Activated CD8-positive, alpha-beta memory T cell treated with anti-CD3 and anti-CD28 coated beads, Interleukin-2, amount 10 ng/mL, durations not matched to agents 7 days and 5 days (primary cell): ENCODE measurements at regions not wholly inside any gene's neighbourhood (a gene's known extent, or its start where the extent isn't known, plus 50 kb on each side); places are given as distances from the start of the nearest gene placed in this dataset.
"Not testable (repeated sequence)": the region's sequence is repeated elsewhere in the genome, so short reads cannot be mapped to it uniquely, and the experiment has no call there.

ENCODE experiments used
- ATAC-seq: fragments of 150-1000 bp; cut with Tn5 transposase; one replicate; pipeline ENCODE4 v1.10.0; 2021; ENCODE audit warnings: moderate library complexity
- CTCF ChIA-PET: fragments of 350-600 bp; sonication (Branson Sonifier 250); formaldehyde crosslinking; loops from one replicate; lab custom pipeline; 2021; ENCODE audit warnings: antibody characterized with exemption; lab: Charles Lee
- DNase-seq: peaks from one replicate; pipeline ENCODE4 v3.0.0-alpha.2; 2020
- H3K27ac Mint-ChIP-seq: one replicate; pipeline ENCODE4 v1.8.0; 2021; ENCODE audit warnings: mild to moderate bottlenecking, mixed read lengths
- H3K27me3 Mint-ChIP-seq: one replicate; pipeline ENCODE4 v1.8.0; 2021; ENCODE audit warnings: mixed read lengths
- H3K36me3 Mint-ChIP-seq: one replicate; pipeline ENCODE4 v1.8.0; 2021; ENCODE audit warnings: mild to moderate bottlenecking, mixed read lengths
- H3K4me1 Mint-ChIP-seq: one replicate; pipeline ENCODE4 v1.8.0; 2021; ENCODE audit warnings: mixed read lengths
- H3K4me3 Mint-ChIP-seq: one replicate; pipeline ENCODE4 v1.8.0; 2021; ENCODE audit warnings: mild to moderate bottlenecking, moderate library complexity, mixed read lengths
- H3K9me3 Mint-ChIP-seq: one replicate; pipeline ENCODE4 v1.8.0; 2022; ENCODE audit warnings: low read depth, mixed read lengths

DNA sequence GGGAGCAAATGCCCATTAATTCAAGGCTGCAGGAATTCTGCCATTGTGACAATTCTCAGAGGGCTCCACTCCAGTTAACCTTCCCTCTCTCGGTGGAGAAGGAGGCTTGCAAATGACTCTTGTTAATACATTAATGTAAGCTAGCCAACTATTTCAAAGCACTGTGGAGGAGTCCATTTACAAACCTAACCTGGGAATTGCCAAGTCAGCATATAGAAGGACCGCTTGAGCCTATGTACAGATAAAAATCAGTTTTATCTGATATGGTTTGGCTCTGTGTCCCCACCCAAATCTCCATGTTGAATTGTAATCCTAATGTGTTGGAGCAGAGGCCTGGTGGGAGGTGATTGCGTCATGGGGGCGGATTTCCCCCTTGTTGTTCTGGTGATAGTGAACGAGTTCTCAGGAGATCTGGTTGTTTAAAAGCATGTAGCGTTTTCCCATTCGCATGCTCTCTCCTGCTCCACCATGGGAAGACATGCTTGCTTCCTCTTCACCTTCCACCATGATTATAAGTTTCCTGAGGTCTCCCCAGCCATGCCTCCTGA, 366.7 kb downstream of the LRATD1 start:
- CTCF ChIA-PET = no interaction called here
- H3K9me3 Mint-ChIP-seq = no peaks in the 10 kb centered on the region
- peaks cover 9% of the 10 kb centered on the region for H3K27me3 Mint-ChIP-seq
- DNase-seq (no peak), ATAC-seq (no peak)
- H3K36me3 Mint-ChIP-seq = no peaks in the 10 kb centered on the region
- H3K4me3 Mint-ChIP-seq = no peak overlapping the region
- H3K4me1 Mint-ChIP-seq = no peaks in the 10 kb centered on the region
- H3K27ac Mint-ChIP-seq = no peak overlapping the region

DNA sequence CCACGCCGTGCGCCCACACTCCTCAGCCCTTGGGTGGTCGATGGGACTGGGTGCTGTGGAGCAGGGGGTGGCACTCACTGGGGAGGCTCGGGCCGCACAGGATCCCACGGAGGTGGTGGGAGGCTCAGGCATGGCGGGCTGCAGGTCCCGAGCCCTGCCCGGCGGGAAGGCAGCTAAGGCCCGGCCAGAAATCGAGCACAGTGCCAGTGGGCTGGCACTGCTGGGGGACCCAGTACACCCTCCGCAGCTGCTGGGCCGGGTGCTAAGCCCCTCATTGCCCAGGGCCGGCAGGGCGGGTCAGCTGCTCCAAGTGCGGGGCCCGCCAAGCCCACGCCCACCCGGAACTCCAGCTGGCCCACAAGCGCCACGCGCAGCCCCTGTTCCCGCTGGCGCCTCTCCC, 370.0 kb downstream of the LRATD1 start:
- ATAC-seq, CTCF ChIA-PET, DNase-seq, H3K4me3 Mint-ChIP-seq, H3K9me3 Mint-ChIP-seq, H3K36me3 Mint-ChIP-seq, H3K27me3 Mint-ChIP-seq, H3K27ac Mint-ChIP-seq, H3K4me1 Mint-ChIP-seq: not testable (repeated sequence)

DNA sequence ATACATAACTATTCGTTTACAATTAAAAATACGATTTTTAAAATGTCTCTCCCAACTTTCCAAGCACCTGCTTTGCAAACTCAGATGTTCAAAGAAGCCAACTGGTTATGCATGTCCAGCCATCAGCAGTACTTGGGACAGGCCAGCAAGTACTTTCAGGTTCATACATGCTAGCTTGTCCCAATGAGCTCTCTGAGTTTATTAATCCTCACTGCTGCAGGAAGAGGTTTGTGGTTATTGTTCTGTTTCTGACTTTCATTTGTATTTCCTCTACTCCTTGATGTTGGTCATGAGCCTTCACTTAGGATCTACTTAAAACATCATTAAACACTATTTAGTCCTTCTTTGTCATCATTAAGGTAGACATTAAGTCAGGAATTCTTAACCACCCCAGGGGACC, 374.1 kb downstream of the LRATD1 start:
- H3K27ac Mint-ChIP-seq = no peak overlapping the region

DNA sequence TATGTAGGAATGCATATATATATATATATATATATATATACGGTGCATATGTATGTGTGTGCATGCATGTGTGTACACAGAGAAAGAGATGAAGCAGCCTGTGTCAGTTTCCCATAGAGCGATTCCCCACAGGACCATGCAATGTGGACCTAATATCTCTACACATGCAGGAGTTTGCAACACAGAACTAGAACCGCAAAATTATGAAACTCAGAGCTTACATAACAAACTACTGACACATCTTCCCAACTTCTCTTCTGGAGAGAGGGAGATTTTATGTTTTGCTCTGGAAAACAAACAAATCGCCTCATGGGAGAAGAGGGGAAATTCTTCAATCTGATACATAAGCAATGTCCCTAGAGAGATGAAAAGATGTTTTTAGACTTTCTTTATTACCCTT, 377.2 kb downstream of the LRATD1 start:
- H3K27ac Mint-ChIP-seq = no peak overlapping the region
- peaks cover 2% of the 10 kb centered on the region for H3K36me3 Mint-ChIP-seq
- CTCF ChIA-PET = no interaction called here
- DNase-seq = no peak
- H3K4me1 Mint-ChIP-seq = peaks cover 16% of the 10 kb centered on the region
- H3K9me3 Mint-ChIP-seq = peaks cover 7% of the 10 kb centered on the region
- peaks cover 12% of the 10 kb centered on the region for H3K27me3 Mint-ChIP-seq
- no peak for ATAC-seq
- no peak overlapping the region for H3K4me3 Mint-ChIP-seq

More for the DNA sequence above, 374.1 kb downstream of the LRATD1 start:
- H3K4me3 Mint-ChIP-seq = no peak overlapping the region
- H3K4me1 Mint-ChIP-seq = peaks cover 16% of the 10 kb centered on the region
- ATAC-seq (no peak), DNase-seq (no peak)
- CTCF ChIA-PET = no interaction called here
- H3K9me3 Mint-ChIP-seq = peaks cover 3% of the 10 kb centered on the region
- no peaks in the 10 kb centered on the region for H3K36me3 Mint-ChIP-seq
- H3K27me3 Mint-ChIP-seq = peaks cover 14% of the 10 kb centered on the region

DNA sequence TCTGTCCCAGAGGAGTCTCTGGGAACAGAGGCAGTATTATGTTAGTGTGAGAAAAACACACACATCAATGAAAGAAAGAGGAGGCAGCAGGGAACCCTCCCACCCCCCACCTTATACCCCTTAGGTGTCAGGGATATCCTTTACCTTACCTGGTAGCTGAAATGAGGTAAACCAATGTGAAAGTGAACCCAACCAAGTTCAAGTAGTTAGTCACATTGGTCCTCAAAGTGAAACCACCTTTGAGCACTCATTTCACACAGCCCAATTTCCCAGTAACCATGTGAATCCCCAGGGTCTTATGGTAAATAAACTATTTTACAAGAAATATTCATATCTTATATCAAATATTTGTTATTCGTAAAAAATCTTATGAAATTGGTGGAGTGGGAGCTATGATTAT, 377.8 kb downstream of the LRATD1 start:
- Mint-ChIP-seq H3K27ac (no peak overlapping the region), H3K36me3 (peaks cover 2% of the 10 kb centered on the region), H3K27me3 (peaks cover 12% of the 10 kb centered on the region), H3K4me3 (no peak overlapping the region), H3K4me1 (peaks cover 16% of the 10 kb centered on the region), H3K9me3 (peaks cover 7% of the 10 kb centered on the region)
- CTCF ChIA-PET = no interaction called here
- DNase-seq = no peak
- peak; percentile 55 for ATAC-seq

DNA sequence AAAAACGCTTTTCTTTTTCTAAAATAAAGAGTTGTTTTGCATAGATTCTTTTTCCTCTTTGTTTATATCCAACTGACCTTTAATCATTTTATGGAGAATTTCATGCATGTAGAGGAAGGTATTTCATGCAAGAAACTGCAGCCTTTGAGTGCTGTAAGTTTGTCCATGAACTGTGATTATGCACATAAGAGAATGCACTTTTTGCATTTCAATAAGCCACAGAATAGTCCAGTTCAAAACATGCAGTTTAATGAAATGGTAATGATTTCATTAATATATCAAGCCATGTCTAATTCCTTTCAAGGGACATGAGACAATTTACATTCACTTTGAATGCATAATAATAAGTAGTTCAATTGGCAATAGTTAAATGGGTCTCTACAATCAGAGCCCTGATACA, 386.3 kb downstream of the LRATD1 start:
- no peak for ATAC-seq
- H3K4me3 Mint-ChIP-seq = no peak overlapping the region
- CTCF ChIA-PET = no interaction called here
- no peak for DNase-seq
- peaks cover 15% of the 10 kb centered on the region for H3K27me3 Mint-ChIP-seq
- H3K27ac Mint-ChIP-seq = no peak overlapping the region
- H3K4me1 Mint-ChIP-seq = no peaks in the 10 kb centered on the region
- H3K36me3 Mint-ChIP-seq = no peaks in the 10 kb centered on the region
- no peaks in the 10 kb centered on the region for H3K9me3 Mint-ChIP-seq

DNA sequence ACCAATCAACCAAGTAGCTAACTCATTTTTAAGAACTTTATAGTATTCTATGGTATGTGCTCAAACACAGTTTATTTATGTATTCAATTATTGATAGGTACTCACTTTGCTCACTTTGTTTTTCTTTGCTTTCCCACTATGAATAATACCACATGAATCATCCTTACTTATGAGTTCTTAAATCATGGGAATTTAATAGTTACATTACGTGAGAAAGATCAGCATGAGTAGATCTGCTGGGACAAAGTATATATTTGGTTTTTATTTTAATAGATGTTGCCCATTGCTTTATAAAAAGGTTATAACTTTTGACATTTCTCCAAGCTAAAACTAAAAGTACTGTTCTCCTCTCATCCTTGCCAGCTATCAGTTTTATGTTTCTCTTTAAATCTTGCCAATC, 390.7 kb downstream of the LRATD1 start:
- DNase-seq (no peak), ATAC-seq (no peak)
- CTCF ChIA-PET = no interaction called here
- no peaks in the 10 kb centered on the region for H3K9me3 Mint-ChIP-seq
- no peaks in the 10 kb centered on the region for H3K4me1 Mint-ChIP-seq
- no peak overlapping the region for H3K4me3 Mint-ChIP-seq
- H3K36me3 Mint-ChIP-seq = no peaks in the 10 kb centered on the region
- no peak overlapping the region for H3K27ac Mint-ChIP-seq
- peaks cover 4% of the 10 kb centered on the region for H3K27me3 Mint-ChIP-seq

DNA sequence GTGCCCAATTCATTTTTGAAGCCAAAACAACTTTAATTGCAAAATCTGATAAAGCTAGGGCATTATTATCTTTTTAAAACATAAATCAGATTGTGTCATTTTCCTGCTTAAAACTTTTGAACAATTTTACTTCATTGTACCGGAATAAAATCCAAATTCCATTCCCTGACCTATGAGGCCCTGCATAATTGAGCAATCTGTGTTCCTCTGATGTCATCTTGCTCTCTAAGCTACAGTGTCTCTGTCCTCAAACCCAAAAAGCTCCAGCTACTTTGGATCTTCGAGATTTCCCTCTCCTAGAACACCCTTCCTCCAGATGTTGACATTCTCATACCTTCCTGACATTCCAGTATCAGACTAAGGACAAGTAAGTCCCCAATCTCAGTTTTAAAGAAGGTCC, 395.9 kb downstream of the LRATD1 start:
- DNase-seq = no peak
- no peak overlapping the region for H3K27ac Mint-ChIP-seq
- no peaks in the 10 kb centered on the region for H3K4me1 Mint-ChIP-seq
- CTCF ChIA-PET = no interaction called here
- H3K27me3 Mint-ChIP-seq = peaks cover 15% of the 10 kb centered on the region
- no peak for ATAC-seq
- H3K36me3 Mint-ChIP-seq = no peaks in the 10 kb centered on the region
- H3K9me3 Mint-ChIP-seq = no peaks in the 10 kb centered on the region
- H3K4me3 Mint-ChIP-seq = no peak overlapping the region

DNA sequence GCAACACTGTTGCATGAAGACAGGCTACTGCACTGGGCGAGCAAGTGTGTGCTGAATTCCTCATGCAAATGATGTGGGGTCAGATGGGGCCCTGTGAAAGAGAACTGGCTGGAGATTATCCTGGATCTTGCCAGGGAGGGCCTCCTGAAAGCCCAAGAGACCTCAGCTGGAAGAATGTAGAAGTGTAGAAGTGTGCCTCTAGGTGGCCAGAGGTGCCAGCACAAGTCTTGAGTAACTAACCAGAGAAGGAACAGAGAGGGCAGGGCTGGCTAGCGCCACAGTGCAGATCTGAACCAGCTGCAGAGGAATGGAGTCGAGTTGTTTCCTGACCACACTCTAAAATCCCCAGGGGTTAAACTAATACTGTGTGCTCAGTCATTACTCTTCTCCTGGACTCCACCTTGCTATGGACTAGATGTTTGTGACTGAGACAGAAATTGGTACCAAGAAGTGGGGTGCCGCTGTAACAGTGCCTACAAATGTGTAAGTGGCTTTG, 399.3 kb downstream of the LRATD1 start:
- no peak overlapping the region for H3K27ac Mint-ChIP-seq
- peaks cover 2% of the 10 kb centered on the region for H3K9me3 Mint-ChIP-seq
- no peak overlapping the region for H3K4me3 Mint-ChIP-seq
- peaks cover 18% of the 10 kb centered on the region for H3K27me3 Mint-ChIP-seq
- H3K36me3 Mint-ChIP-seq = no peaks in the 10 kb centered on the region
- no peak for DNase-seq
- no peaks in the 10 kb centered on the region for H3K4me1 Mint-ChIP-seq
- no peak for ATAC-seq
- CTCF ChIA-PET = no interaction called here

DNA sequence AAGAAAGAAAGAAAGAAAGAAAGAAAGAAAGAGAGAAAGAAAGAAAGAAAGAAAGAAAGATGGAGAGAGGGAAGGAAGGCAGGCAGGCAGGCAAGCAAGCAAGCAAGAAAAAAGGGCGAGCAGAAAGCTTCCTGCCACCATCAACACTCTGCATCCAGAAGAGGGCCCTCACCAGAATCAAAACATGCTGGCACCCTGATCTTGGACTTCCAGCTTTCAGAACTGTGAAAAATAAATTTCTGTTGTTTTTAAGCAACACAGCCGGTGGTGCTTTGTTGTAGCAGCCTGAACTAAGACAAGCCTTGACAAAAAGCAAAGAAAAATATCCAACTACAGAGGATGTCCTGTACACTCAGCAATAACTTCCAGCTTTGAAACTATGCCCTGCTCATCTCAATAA, 401.7 kb downstream of the LRATD1 start:
- Mint-ChIP-seq H3K36me3 (no peaks in the 10 kb centered on the region), H3K4me3 (no peak overlapping the region), H3K4me1 (no peaks in the 10 kb centered on the region), H3K9me3 (peaks cover 2% of the 10 kb centered on the region), H3K27ac (no peak overlapping the region), H3K27me3 (peaks cover 13% of the 10 kb centered on the region)
- ATAC-seq (no peak), DNase-seq (no peak)
- CTCF ChIA-PET = no interaction called here

DNA sequence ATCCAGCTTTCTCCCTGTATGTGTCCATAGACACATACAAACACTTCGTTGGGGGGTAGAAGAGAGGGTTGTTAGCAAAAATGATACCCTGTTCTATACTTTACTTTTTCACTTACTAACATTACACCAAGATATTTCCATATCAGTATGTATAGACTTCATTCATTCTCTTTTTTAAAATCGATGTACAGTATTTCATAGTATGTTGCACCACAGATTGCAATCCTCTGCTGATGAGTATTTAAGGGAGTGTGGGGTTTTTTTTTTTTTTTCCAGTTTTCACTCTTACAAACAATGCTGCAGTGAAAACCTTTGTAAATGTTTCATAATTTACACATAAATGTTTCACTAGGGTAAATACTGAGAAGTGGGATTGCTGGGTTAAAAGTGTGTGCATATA, 402.3 kb downstream of the LRATD1 start:
- CTCF ChIA-PET = no interaction called here
- Mint-ChIP-seq H3K27ac (no peak overlapping the region), H3K4me3 (no peak overlapping the region), H3K4me1 (no peaks in the 10 kb centered on the region), H3K9me3 (peaks cover 2% of the 10 kb centered on the region), H3K27me3 (peaks cover 13% of the 10 kb centered on the region), H3K36me3 (no peaks in the 10 kb centered on the region)
- ATAC-seq (no peak), DNase-seq (no peak)

DNA sequence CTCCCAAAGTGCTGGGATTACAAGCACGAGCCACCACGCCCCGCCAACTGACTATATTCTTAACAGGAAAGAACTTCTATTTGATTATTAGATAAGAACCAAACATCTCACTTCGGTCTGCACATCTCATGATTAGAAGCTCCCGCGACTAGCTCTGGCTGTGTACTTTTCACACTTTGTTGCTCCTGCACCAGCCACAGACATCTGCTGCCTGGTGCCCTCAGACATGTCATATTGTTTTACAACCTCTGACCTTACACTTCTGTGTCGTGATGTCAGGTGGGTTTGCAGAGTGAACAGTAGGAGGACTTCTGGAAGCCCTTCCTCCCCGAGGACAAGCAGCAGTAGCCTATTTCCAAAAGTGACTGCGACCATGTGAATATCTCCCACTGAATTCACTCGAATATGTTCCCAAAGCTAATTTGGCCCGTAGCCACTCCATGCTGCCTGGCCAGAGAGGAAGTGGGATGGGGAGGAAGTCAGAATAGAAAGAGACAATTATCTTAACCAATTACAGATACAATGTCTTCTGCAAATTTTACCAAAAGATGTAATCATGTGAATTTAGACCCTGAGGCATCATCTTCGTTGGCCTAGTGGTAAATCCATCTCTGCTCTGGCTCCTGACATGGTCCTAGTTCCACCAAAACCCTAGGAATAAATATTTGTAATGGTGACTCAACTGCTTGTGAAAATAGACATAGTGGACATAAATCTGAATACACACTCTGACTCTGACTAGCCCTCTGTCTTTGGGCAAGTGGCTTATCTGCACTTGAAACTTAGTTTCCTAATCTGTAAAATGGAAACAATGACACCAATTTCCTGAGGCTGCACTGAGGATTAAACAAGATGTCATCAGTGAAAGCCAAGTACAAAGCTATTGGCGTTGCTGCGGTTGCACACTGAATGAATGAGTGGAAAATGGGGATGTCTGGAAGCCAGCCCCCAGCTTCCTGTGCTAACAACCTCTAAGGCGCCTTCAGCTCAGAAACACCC, 406.1 kb downstream of the LRATD1 start:
- Mint-ChIP-seq H3K36me3 (no peaks in the 10 kb centered on the region), H3K27ac (no peak overlapping the region), H3K4me1 (no peaks in the 10 kb centered on the region), H3K4me3 (no peak overlapping the region), H3K9me3 (peaks cover 2% of the 10 kb centered on the region), H3K27me3 (peaks cover under 1% of the 10 kb centered on the region)
- DNase-seq (no peak), ATAC-seq (no peak)
- CTCF ChIA-PET = no interaction called here

DNA sequence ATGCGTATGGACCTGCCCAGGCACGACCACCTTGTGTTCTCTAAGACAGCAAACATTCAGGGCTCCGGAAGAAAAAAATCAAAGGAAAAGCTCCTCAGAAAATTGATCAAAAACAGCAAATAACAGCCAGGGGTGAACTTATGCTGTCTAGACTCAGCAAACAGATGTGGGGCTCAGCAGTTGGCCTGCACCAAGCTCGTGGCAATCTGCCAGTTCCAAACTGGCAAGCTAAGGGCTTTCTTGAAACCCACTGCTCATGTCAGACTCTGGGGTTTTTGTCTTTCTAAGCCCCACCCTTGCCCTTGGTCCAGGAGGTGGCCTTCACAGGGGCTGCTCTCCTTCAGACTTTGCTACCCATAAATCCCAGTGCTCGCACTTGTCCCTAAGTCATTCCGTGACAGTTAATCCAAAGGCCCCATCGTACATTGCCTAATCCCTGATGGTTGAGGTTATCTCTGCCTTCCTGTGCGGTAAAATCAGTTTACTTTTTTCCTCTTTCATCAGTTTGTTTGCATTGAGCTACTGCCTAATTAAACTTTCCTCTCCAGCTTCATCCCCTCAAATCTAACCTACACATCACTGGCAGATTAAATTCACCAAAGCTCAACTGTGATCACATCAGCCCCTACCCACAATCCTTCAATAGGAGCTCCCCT, 408.0 kb downstream of the LRATD1 start:
- peaks cover under 1% of the 10 kb centered on the region for H3K9me3 Mint-ChIP-seq
- CTCF ChIA-PET = no interaction called here
- H3K36me3 Mint-ChIP-seq = no peaks in the 10 kb centered on the region
- H3K4me1 Mint-ChIP-seq = no peaks in the 10 kb centered on the region
- peaks cover 6% of the 10 kb centered on the region for H3K27me3 Mint-ChIP-seq
- DNase-seq (no peak), ATAC-seq (no peak)
- no peak overlapping the region for H3K27ac Mint-ChIP-seq
- no peak overlapping the region for H3K4me3 Mint-ChIP-seq
